Endothelial cell of umbilical vein (primary cell): ENCODE measurements at regions not wholly inside any gene's neighbourhood (a gene's known extent, or its start where the extent isn't known, plus 50 kb on each side); places are given as distances from the start of the nearest gene placed in this dataset.

ENCODE experiments used
- CTCF ChIP-seq, 2 donors: IDR thresholded peaks; 1 replicate in 1 of 2; 2 replicates in 1 of 2; pipeline ENCODE4 v1.5.1; 2011; ENCODE audit warnings: low read length in 2 of 2, mild to moderate bottlenecking in 2 of 2, moderate library complexity in 2 of 2, control low read depth in 1 of 2, inconsistent platforms in 1 of 2, low read depth in 1 of 2; ENCODE audit not compliant: insufficient read depth in 1 of 2; ENCODE audit errors: extremely low read depth in 1 of 2
- EZH2 ChIP-seq: IDR thresholded peaks from 2 replicates; pipeline ENCODE4 v1.6.1; 2012; ENCODE audit warnings: borderline replicate concordance, low read depth, mild to moderate bottlenecking, moderate library complexity, low read length, inconsistent platforms; ENCODE audit not compliant: severe bottlenecking
- FOS ChIP-seq: IDR thresholded peaks from 2 replicates; pipeline ENCODE4 v1.6.1; 2011; ENCODE audit warnings: mild to moderate bottlenecking, low read length, moderate library complexity, borderline replicate concordance; ENCODE audit not compliant: insufficient read depth
- JUN ChIP-seq: IDR thresholded peaks from 2 replicates; pipeline ENCODE4 v1.6.1; 2011; ENCODE audit warnings: borderline replicate concordance, low read depth; ENCODE audit not compliant: insufficient read length, insufficient read depth
- MAX ChIP-seq: IDR thresholded peaks from 2 replicates; pipeline ENCODE4 v1.6.1; 2011; ENCODE audit not compliant: insufficient read depth, insufficient read length
- MYC ChIP-seq: IDR thresholded peaks from one replicate; pipeline ENCODE4 v1.6.1; 2011; ENCODE audit warnings: mild to moderate bottlenecking, low read depth, low read length
- POLR2A ChIP-seq: IDR thresholded peaks from 2 replicates; pipeline ENCODE4 v1.6.1; 2012; ENCODE audit warnings: low read depth, mild to moderate bottlenecking, control low read depth, low read length
- POLR2AphosphoS5 ChIP-seq: IDR thresholded peaks from 2 replicates; pipeline ENCODE4 v1.6.1; 2012; ENCODE audit warnings: low read depth, mild to moderate bottlenecking, control low read depth, low read length, moderate library complexity; ENCODE audit not compliant: insufficient read depth

- TF ChIP-seq CTCF (IDR thresholded peaks at IDR 0.05; ENCODE audit: extremely low read depth in 1 of 2, insufficient read depth in 1 of 2, low read depth in 1 of 2, low read length in 2 of 2) (no peak), POLR2AphosphoS5 (no peak), MAX (no peak), EZH2 (no peak), POLR2A (no peak), JUN (no peak), MYC (no peak), FOS (no peak)
Observed at GRCh38 chr20:52251136-52251700, 59.6 kb upstream of the ZFP64 start.
